PFSK-1 (cell line): ENCODE measurements at regions not wholly inside any gene's neighbourhood (a gene's known extent, or its start where the extent isn't known, plus 50 kb on each side); places are given as distances from the start of the nearest gene placed in this dataset.

Experiments
- FOXP2 ChIP-seq: optimal IDR thresholded peaks from 2 replicates; pipeline ENCODE3; 2011; ENCODE audit warnings: borderline replicate concordance, control low read depth, inconsistent platforms; ENCODE audit not compliant: insufficient read depth; ENCODE audit errors: extremely low read length, extremely low read depth
- REST ChIP-seq, 2 experiments: IDR thresholded peaks; 2 replicates each; pipeline versions ENCODE4 v1.6.1 to v1.8.0; 2011 to 2012; ENCODE audit warnings: low read depth in 2 of 2, low read length in 2 of 2, control low read depth in 1 of 2, inconsistent platforms in 1 of 2, mild to moderate bottlenecking in 1 of 2, moderate library complexity in 1 of 2; ENCODE audit not compliant: insufficient read depth in 1 of 2
- SIN3A ChIP-seq: IDR thresholded peaks from 2 replicates; pipeline ENCODE4 v1.6.1; 2012; ENCODE audit warnings: mild to moderate bottlenecking, low read length, moderate library complexity, borderline replicate concordance; ENCODE audit not compliant: insufficient read depth
- TAF1 ChIP-seq: IDR thresholded peaks from 2 replicates; pipeline ENCODE4 v1.6.1; 2012; ENCODE audit warnings: low read length, control low read depth, borderline replicate concordance; ENCODE audit not compliant: insufficient read depth

DNA sequence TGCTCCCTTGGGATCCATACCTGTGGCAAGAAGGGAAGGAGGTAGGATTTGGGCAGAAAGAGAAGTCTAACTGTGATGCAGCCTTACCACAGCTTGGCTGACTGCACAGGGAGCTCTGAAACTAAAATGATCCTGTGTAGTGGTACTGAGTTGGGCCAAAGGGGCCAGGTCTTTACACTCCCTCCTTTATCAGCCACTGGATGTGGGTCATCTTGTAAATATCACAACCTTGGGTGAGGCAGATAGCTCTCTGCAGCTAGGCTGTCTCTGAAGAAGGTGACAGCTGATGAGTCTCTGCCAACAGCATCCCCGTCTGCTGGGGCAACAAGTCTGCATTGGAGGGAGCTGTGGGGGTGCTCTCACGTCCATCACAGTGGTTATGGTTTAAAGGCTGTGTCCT is 95.9 kb upstream of the CAND1 start:
- TF ChIP-seq FOXP2: no peak
- TF ChIP-seq TAF1: no peak
- no peak for TF ChIP-seq SIN3A
- TF ChIP-seq REST (IDR thresholded peaks at IDR 0.05; ENCODE audit: insufficient read depth in 1 of 2, low read depth in 2 of 2, low read length in 2 of 2): no peak
